ELF-1 (cell line): ENCODE measurements at regions not wholly inside any gene's neighbourhood (a gene's known extent, or its start where the extent isn't known, plus 50 kb on each side); places are given as distances from the start of the nearest gene placed in this dataset.

ENCODE experiments used
- DNase-seq: peaks from one replicate; pipeline ENCODE4 v3.0.0-alpha.2; 2016; ENCODE audit warnings: low read depth, low spot score

GRCh38 chr10:107425931-107426553 lies 261.5 kb upstream of the SORCS1 start:
- no peak for DNase-seq

DNA sequence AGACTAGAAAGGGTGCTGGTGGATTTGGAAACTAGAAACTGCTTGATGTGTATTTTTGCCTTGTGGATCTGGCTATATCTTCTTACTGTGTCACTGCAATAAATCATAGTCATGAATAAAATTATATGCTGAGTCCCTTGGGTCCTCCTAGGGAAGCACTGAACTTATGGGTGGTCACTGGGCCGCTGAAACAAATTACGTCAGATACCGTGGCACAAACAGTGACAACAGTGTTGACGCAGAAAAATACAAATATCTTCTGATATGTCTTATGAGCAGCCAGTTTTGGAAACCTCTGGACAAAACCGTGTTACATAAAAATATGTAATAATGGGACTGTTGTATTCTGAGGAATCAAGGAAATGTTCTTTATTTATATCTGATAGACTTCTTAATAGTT lies 260.1 kb upstream of the SORCS1 start:
- no peak for DNase-seq

- no peak for DNase-seq
These were observed 259.4 kb upstream of the SORCS1 start for GRCh38 chr10:107423903-107424302.

DNA sequence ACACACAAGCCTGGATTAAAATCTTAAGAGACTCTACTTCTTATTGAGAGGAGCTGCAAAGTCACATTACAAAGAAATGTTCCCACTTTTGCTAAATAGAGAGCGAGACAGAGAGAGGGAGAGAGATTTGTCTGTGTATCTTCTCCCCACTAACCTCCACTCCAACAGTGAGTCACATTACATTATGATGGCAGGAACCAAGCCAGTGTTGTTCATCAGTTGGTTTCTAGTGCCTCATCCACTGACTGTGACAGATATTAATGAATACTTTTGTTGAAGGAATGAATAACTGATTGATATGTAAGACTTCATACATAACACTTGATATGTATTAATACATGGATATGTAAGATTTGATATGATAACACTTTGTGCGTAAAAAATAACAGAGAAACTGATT lies 258.2 kb upstream of the SORCS1 start:
- DNase-seq = no peak

GRCh38 chr10:107420196-107420595 lies 255.7 kb upstream of the SORCS1 start:
- no peak for DNase-seq

GRCh38 chr10:107418085-107418806 lies 253.7 kb upstream of the SORCS1 start:
- no peak for DNase-seq

DNA sequence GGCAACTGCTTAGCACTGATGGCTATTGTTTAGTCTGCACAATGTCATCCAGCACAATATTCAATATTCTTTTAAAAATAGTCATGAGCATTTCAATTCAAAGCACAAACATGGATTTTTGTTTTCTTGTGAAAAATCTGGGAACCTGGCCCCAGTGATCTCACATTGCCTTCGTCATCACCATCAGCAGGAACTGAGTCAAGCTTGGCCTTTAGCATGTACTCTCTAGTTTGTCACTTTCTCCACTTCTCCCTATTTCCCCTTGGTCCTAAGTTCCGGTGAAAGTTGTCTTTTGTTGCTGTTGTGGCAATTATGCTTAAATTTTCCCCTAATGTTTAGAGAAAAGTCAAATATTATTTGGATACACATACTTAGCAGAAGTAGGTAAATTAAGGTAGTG lies 252.9 kb upstream of the SORCS1 start:
- DNase-seq = no peak

DNA sequence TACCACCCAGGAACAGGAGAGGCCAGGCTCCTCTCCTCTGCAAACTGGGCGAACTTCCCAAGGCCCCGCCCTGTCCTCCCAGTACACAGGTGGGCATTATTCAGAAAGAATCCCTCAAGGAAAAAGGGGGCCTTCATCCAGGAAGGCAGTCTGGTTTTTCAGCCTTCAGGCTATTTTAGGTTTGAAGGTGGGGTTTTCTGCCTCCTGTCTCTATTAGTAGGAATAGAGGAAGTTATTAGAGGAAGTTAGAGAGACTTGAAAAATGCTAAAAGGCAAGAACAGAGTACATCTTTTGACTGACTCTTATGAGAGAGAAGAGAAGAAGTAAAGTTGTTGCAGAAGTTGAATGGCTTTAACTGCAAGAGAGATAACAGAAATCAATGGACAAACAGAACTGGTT lies 250.9 kb upstream of the SORCS1 start:
- no peak for DNase-seq

DNA sequence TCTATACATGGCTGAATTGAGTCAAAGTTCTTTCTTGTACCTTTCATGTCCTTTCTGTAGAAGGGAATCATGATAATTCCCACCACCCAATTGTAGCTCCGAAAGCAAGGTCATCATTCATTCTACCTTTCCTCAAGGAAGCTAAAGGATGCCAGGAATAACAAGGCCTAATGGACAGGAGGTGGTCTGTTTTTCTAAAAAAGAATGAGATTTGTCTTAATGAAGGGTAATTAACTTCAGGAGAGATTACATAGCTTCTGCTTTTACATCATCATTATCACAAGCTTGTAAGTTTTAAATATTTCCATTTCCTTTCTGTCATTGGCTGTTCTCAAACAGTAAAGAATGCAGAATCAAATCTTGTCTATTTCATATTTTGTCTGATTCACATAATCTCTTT lies 249.5 kb upstream of the SORCS1 start:
- no peak for DNase-seq

DNA sequence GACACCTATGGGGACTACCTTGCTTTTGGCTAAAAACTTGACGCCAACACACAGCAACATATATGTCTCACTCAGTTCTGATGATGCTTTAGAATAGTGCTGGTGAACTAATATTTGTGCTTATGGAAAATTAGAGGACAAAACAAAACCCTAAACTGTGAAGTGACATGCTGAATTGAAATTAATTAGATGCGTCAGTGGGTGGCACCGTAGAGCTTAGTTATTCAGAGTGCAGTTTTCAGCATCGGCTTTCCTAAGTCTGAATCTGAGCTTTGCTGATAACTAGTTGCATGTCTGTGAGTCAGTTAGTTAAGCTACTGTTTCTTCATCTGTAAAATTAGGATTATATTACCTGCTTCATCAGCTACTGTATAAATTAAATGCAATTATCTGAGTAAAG lies 245.0 kb upstream of the SORCS1 start:
- DNase-seq = no peak

DNA sequence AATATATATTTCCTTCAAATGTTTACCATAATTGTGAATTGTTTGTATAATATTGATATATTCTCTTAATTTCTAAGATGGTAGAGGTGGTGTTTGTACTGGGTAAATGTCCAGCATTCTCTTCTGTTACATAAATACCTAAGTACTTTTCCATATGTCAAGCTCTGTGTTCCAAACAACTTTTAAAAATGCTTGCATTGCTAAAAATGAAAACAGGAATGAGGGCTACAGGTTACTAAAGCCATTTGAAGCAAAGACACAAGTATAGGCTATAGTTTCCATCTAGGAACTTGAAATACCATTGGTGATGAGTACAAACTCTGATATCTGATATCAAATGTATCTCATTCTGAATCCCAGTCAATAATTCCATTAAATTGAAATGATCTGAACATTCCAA lies 233.6 kb upstream of the SORCS1 start:
- DNase-seq = no peak

DNA sequence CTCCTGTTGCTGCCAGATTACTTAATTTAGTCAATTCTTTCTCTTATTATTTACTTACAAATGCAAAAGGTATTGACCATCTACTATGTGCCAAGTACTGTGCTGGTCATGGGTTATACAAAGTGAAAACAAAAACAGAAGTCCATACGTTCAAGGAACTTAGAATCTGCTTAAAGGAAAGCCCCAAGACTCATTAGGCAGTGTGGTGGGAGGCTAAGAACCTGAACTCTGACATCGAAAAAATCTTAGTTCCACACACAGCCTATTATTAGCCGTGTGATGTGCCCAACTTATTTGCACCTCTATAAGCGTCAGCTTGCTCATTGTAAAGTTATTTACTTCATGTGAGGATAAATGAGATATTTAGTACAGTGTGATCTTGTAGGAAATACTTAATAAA lies 227.4 kb upstream of the SORCS1 start:
- DNase-seq = no peak

DNA sequence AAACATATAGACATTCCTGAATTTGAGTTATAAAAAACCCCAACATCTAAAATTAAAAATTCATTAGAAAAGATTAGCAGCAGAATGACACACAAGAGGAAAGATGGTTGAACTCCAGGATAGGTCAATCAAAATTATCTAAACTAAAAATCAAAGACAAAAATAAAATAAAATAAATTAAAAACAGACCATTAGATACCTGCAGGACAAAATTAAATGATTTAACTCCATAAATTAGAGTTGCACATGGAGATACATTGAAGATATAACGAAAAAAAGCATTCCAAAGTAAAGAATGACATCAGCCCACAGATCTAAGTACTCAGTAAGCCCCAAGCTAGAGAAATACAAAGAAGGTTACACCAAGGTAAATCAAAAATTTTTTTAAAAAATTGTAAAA lies 226.1 kb upstream of the SORCS1 start:
- DNase-seq = no peak

DNA sequence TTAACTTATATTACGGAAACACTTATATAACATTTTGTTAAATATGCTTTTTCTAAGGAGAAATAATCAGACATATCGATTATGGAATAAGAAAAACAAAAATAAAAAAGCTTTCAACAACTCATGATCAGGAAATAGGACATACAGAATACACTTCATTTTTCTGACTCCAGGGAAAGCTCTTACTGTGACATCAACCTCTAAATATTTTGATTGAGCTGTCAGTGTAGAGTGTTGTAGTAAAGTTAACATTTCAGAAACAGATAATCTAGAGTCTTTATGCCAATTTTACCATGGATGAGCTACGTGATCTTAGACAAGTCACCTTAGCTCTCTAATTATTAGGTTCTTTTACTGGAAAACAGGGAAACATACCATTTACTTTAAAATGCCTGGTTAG lies 218.9 kb upstream of the SORCS1 start:
- no peak for DNase-seq

DNA sequence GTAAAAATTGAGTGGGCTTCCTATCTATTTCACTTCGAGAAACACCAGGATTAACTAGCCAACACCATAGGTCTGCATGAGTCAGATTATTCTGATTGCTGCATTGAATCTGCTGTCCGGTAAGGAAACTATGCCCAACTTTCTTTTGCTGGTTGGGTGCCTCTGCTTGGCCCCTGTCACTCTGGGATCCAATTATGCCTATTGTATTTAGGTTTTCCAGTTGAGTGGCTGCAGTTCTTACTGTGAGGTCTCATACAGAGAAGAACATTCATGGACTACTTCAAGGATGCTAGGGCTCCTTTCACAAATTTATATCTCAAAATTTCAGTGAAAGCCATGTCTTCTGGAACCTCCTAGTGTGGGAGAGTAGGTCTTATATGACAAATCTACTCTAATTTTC lies 215.1 kb upstream of the SORCS1 start:
- DNase-seq = no peak

- no peak for DNase-seq
These were observed 207.3 kb upstream of the SORCS1 start for GRCh38 chr10:107371801-107372200.

- no peak for DNase-seq
These were observed 200.4 kb upstream of the SORCS1 start for GRCh38 chr10:107364872-107365271.

DNA sequence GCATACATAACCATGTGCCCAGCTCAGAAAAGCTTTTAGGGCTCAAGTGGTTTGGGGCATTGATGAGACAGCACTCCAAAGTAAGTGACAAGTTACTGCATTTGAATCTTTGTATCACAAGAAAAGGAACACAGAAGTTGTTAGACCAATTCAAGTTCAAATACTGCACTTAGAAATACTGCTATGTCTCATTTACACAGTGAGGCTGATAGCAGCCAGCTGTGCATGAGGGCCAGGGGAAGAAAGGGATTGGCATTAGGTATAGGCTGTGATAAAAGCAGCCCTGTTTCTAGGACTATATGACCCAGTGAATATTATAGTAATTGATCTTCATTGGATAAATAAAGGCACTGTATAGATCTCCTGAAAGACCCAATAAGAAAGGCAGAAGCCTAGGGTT lies 197.8 kb upstream of the SORCS1 start:
- DNase-seq = no peak

DNA sequence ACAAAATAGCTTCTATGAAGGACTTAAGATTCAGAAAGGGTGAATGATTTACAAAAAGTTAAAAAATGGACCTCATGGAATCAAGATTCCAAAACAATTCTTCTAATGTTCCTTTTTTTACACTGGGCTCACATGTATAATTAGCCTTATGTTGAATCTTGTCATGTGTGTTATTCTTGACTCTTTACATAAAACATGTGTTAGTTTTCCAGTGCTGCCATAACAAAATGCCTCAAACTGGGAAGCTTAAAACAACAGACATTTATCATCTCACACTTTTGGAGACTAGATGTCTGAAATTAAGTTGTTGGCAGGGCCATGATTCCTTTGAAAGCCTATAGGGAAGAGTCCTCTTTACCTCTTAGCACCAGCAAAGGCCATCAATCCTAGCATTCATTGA lies 192.5 kb upstream of the SORCS1 start:
- no peak for DNase-seq

GRCh38 chr10:107356396-107356795 lies 191.9 kb upstream of the SORCS1 start:
- DNase-seq = no peak

- DNase-seq = no peak
These were observed 178.2 kb upstream of the SORCS1 start for GRCh38 chr10:107342711-107343110.

DNA sequence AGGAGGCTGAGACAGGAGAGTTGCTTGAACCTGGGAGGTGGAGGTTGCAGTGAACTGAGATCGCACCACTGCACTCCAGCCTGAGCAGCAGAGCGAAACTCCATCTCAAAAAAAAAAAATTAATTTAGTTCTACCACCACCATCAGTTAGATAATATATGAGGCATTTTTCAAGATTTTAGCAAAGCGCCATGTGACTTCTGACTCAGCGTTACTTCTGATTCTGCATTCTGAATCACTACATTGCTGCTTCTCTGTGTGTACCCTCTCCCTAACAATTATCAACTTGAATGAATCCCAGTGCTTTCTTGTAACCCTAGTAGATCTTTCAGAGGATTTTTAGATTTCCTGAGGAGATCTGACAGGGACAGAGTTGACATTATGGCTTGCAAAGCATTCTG lies 176.8 kb upstream of the SORCS1 start:
- DNase-seq = no peak

DNA sequence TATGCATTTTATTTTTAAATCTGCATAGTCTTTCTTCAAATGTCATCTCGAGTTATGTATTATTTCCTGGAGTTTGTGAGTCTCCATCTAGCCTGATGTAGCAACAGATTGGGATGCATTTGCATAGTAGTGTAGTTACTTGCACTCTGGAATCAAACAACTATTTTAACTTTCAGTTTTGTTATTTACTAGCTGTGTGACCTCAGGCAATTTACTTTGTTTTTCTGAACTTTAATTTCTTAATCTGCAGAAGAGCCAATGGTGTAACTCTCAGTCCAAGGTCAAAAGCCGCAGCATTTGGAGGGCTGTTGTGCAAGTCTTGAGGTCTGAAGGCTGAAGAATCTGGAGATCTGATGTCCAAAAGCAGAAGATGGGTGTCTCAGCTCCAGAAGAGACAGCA lies 175.8 kb upstream of the SORCS1 start:
- DNase-seq = no peak

GRCh38 chr10:107336061-107336460 lies 171.6 kb upstream of the SORCS1 start:
- no peak for DNase-seq
